ENCODE measurements at regions not wholly inside any gene's neighbourhood (a gene's known extent, or its start where the extent isn't known, plus 50 kb on each side); places are given as distances from the start of the nearest gene placed in this dataset.
A peak's percentile ranks its signal among the peaks of the same experiment; 100 is the strongest.

DNA sequence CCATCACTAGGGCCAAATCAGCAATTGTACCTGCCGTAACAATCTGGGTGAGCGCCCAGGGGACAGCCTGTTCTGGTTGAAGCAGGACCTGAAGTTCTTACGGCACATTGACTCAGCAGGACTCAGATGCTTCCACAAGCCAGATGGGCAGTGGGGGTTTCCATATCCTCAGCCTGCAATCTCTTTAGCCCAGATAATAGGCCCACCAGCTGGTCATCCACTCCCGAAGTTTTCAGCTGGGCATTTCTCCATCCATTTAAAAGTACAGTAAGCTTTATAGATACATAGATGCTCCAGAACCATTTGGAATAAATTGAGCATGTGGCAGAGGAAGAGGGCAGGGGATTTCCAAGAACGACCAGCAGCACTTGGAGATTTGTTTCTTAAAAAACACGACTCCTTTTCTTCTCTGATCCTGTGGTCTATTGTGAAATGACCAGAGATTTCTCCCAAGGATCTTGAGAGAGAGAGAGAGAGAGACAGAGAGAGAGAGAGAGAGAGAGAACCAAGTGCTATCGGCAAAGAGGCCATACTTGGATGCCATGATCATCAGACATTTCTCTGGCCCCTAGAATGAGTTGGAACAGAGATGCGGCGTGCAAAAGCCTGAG lies 74.8 kb upstream of the PLXNC1 start:
- TF ChIP-seq POLR2A (IDR thresholded peaks at IDR 0.05): no peak
- TF ChIP-seq, protein P1, sequence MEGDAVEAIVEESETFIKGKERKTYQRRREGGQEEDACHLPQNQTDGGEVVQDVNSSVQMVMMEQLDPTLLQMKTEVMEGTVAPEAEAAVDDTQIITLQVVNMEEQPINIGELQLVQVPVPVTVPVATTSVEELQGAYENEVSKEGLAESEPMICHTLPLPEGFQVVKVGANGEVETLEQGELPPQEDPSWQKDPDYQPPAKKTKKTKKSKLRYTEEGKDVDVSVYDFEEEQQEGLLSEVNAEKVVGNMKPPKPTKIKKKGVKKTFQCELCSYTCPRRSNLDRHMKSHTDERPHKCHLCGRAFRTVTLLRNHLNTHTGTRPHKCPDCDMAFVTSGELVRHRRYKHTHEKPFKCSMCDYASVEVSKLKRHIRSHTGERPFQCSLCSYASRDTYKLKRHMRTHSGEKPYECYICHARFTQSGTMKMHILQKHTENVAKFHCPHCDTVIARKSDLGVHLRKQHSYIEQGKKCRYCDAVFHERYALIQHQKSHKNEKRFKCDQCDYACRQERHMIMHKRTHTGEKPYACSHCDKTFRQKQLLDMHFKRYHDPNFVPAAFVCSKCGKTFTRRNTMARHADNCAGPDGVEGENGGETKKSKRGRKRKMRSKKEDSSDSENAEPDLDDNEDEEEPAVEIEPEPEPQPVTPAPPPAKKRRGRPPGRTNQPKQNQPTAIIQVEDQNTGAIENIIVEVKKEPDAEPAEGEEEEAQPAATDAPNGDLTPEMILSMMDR (IDR thresholded peaks at IDR 0.05): no peak
- no peak overlapping the region for H3K4me3 ChIP-seq (ENCODE audit: low read depth, poor library complexity, severe bottlenecking)
- 62 to 63% methylated on average over 9 of the region's 9 CpGs for WGBS, 2 donors
- no peak for DNase-seq (ENCODE audit: low spot score in 2 of 2)
- intact Hi-C loops (cut with DNase I; ENCODE audit: low total_unique reads): no loop called here

DNA sequence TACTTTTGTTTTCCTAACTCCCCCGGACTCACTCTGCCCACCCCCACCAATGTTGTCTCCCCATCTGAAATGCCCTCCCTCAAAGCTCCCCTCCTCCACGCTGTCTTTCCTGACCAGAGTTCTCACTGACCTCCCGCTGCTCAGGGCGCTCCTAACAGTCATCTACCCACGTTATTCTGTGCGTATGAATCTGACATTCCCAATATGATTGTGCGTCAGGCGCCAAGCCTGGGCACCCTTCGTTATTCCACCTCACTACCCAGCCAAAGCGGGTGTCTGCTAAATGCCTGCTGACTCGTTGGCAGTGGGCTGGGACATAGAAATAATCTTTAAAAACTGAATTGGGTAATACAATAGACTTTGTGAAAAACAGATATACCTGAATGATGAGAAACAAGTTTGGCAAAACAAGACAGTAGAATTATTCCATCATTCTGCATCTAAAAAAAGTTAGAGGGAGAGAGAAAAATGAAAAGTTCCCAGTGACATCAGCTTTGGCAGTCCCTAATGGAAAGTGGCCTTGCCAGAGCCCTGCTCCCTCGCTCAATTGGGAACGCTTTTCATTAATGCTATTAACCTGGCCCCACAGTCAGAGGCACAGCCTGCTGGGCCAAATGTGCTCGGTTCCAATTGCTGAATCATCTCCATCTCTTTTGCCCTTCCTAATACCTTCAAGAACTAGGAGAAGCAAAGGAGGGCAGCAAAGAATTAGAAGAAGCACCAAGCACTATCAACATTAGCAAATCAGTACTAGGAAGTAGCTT lies 74.0 kb upstream of the PLXNC1 start:
- TF ChIP-seq, protein P1 (IDR thresholded peaks at IDR 0.05): no peak
- TF ChIP-seq POLR2A (IDR thresholded peaks at IDR 0.05): no peak
- DNase-seq (ENCODE audit: low spot score in 2 of 2): peak in 1 of 2 donors; percentile 26
- intact Hi-C loops (cut with DNase I; ENCODE audit: low total_unique reads): no loop called here

GRCh38 chr12:94074980-94075629 lies 73.3 kb upstream of the PLXNC1 start:
- 20 to 22% methylated on average over 5 of the region's 5 CpGs for WGBS, 2 donors
- DNase-seq (ENCODE audit: low spot score in 2 of 2): peak in 1 of 2 donors; percentile 52
- TF ChIP-seq, protein P1 (IDR thresholded peaks at IDR 0.05): peak in 1 of 3 donors; percentile 44
- TF ChIP-seq POLR2A (IDR thresholded peaks at IDR 0.05): no peak
- H3K4me3 ChIP-seq (ENCODE audit: low read depth, poor library complexity, severe bottlenecking): no peak overlapping the region
- intact Hi-C loops (cut with DNase I; ENCODE audit: low total_unique reads): no loop called here

More for the DNA sequence above, 74.0 kb upstream of the PLXNC1 start:
- 46 to 49% methylated on average over 14 of the region's 14 CpGs for WGBS, 2 donors
- H3K4me3 ChIP-seq (ENCODE audit: low read depth, poor library complexity, severe bottlenecking): no peak overlapping the region

DNA sequence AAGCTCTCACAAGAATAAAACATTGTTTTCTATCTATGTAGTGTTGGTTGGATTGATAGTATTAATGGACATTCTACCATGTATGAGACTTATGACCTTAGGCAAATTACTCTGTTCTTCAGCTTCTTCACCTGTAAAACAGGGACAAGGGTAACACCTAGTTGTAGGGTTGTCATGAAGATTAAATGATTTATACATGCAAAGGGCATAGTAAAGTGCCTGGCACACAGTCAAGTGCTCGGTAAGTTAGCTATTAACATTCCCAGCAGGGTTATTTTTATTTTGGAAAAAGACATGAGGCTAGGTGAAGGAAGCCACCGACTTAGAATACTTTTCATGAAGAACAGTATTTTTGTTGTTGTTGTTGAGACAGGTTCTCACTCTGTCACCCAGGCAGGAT lies 71.2 kb upstream of the PLXNC1 start:
- WGBS, 2 donors: 34 to 52% methylated on average over 2 of the region's 2 CpGs
- no peak for DNase-seq (ENCODE audit: low spot score in 2 of 2)
- TF ChIP-seq, protein P1 (IDR thresholded peaks at IDR 0.05): no peak
- TF ChIP-seq POLR2A (IDR thresholded peaks at IDR 0.05): no peak
- intact Hi-C loops (cut with DNase I; ENCODE audit: low total_unique reads): no loop called here
- H3K4me3 ChIP-seq (ENCODE audit: low read depth, poor library complexity, severe bottlenecking): no peak overlapping the region

- WGBS, 2 donors: 30 to 32% methylated on average over 3 of the region's 3 CpGs
- DNase-seq (ENCODE audit: low spot score in 2 of 2): no peak
- TF ChIP-seq POLR2A (IDR thresholded peaks at IDR 0.05): no peak
- TF ChIP-seq, protein P1 (IDR thresholded peaks at IDR 0.05): no peak
- H3K4me3 ChIP-seq (ENCODE audit: low read depth, poor library complexity, severe bottlenecking): no peak overlapping the region
- intact Hi-C loops (cut with DNase I; ENCODE audit: low total_unique reads): no loop called here
Observed at GRCh38 chr12:94078138-94078723, 70.1 kb upstream of the PLXNC1 start.

Data from lower leg skin (tissue), 4 donors.